Ishikawa (cell line): ENCODE measurements at regions not wholly inside any gene's neighbourhood (a gene's known extent, or its start where the extent isn't known, plus 50 kb on each side); places are given as distances from the start of the nearest gene placed in this dataset.

ENCODE experiments used
- CEBPB ChIP-seq: IDR thresholded peaks from 2 replicates; pipeline ENCODE4 v1.6.1; 2012
- CREB1 ChIP-seq: IDR thresholded peaks from 2 replicates; pipeline ENCODE4 v1.6.1; 2012; ENCODE audit warnings: low read depth
- EGR1 ChIP-seq: IDR thresholded peaks from 2 replicates; pipeline ENCODE4 v1.6.1; 2012
- EP300 ChIP-seq: IDR thresholded peaks from 2 replicates; pipeline ENCODE4 v1.6.1; 2012; ENCODE audit warnings: borderline replicate concordance
- FOXM1 ChIP-seq: IDR thresholded peaks from 2 replicates; pipeline ENCODE4 v1.6.1; 2012; ENCODE audit warnings: low read depth, borderline replicate concordance
- MAX ChIP-seq: IDR thresholded peaks from 2 replicates; pipeline ENCODE4 v1.6.1; 2012
- RAD21 ChIP-seq: IDR thresholded peaks from 2 replicates; pipeline ENCODE4 v1.6.1; 2012; ENCODE audit warnings: low read depth
- REST ChIP-seq: IDR thresholded peaks from 2 replicates; pipeline ENCODE4 v1.6.1; 2012; ENCODE audit warnings: low read depth, mild to moderate bottlenecking
- TAF1 ChIP-seq: IDR thresholded peaks from 2 replicates; pipeline ENCODE4 v1.6.1; 2012; ENCODE audit warnings: low read depth, mild to moderate bottlenecking
- TCF12 ChIP-seq: IDR thresholded peaks from 2 replicates; pipeline ENCODE4 v1.6.1; 2012; ENCODE audit warnings: low read depth
- TEAD4 ChIP-seq: IDR thresholded peaks from 2 replicates; pipeline ENCODE4 v1.6.1; 2012
- USF1 ChIP-seq: IDR thresholded peaks from 2 replicates; pipeline ENCODE4 v1.6.1; 2012
- YY1 ChIP-seq: IDR thresholded peaks from 2 replicates; pipeline ENCODE4 v1.6.1; 2012; ENCODE audit warnings: low read depth
- ZBTB7A ChIP-seq: IDR thresholded peaks from 2 replicates; pipeline ENCODE4 v1.6.1; 2012; ENCODE audit warnings: low read depth

GRCh38 chr2:188176620-188177019, 115.1 kb upstream of the GULP1 start:
- no peak for TF ChIP-seq RAD21
- TF ChIP-seq REST: no peak
- TF ChIP-seq CEBPB: no peak
- TF ChIP-seq EGR1: no peak
- TF ChIP-seq TEAD4: no peak
- no peak for TF ChIP-seq TCF12
- no peak for TF ChIP-seq EP300
- TF ChIP-seq MAX: no peak
- no peak for TF ChIP-seq YY1
- no peak for TF ChIP-seq USF1
- TF ChIP-seq TAF1: no peak
- no peak for TF ChIP-seq ZBTB7A
- no peak for TF ChIP-seq FOXM1
- no peak for TF ChIP-seq CREB1
